ENCODE measurements at regions not wholly inside any gene's neighbourhood (a gene's known extent, or its start where the extent isn't known, plus 50 kb on each side); places are given as distances from the start of the nearest gene placed in this dataset.

DNA sequence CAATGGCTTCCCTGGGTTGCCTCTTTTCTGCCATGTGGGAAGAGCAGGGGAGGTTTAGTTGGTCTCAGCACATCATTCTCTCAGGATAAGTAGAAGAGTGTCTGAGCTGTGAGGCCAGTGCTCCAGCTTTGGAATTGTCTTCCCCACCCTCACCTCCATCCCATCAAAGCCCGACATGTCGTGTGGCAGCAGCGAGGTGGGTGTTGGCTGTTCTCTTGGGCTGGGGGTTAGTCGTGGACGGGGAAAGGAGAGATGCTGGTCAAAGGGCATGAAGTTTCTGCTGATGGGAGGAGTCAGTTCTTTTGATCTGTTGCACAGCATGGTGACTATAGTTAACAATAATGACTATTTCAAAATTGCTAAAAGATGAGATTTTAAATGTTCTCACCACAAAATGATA is 404.2 kb downstream of the TMEM121 start:
- TF ChIP-seq, protein P1, sequence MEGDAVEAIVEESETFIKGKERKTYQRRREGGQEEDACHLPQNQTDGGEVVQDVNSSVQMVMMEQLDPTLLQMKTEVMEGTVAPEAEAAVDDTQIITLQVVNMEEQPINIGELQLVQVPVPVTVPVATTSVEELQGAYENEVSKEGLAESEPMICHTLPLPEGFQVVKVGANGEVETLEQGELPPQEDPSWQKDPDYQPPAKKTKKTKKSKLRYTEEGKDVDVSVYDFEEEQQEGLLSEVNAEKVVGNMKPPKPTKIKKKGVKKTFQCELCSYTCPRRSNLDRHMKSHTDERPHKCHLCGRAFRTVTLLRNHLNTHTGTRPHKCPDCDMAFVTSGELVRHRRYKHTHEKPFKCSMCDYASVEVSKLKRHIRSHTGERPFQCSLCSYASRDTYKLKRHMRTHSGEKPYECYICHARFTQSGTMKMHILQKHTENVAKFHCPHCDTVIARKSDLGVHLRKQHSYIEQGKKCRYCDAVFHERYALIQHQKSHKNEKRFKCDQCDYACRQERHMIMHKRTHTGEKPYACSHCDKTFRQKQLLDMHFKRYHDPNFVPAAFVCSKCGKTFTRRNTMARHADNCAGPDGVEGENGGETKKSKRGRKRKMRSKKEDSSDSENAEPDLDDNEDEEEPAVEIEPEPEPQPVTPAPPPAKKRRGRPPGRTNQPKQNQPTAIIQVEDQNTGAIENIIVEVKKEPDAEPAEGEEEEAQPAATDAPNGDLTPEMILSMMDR (IDR thresholded peaks at IDR 0.05), result no peak
- no peak for TF ChIP-seq ZFX (IDR thresholded peaks at IDR 0.05; ENCODE audit: borderline replicate concordance)

Data from 22Rv1 (cell line).